ENCODE measurements at regions not wholly inside any gene's neighbourhood (a gene's known extent, or its start where the extent isn't known, plus 50 kb on each side); places are given as distances from the start of the nearest gene placed in this dataset.

- TF ChIP-seq ZNF112 (tag by site-specific recombination; IDR thresholded peaks at IDR 0.05) = no peak
- no peak for TF ChIP-seq ZNF138 (tag by site-specific recombination; IDR thresholded peaks at IDR 0.05; ENCODE audit: borderline replicate concordance)
- TF ChIP-seq ZNF488 (tag by site-specific recombination; IDR thresholded peaks at IDR 0.05) = no peak
These were observed 451.5 kb downstream of the NPIPA7 start (continued) for GRCh38 chr16:16830401-16830800.

- ChIA-PET POLR2A (no interaction called here), CTCF (no interaction called here)
- no peak for TF ChIP-seq PRDM6 (tag by site-specific recombination; IDR thresholded peaks at IDR 0.05)
- H3K4me1 ChIP-seq (ENCODE audit: control insufficient read depth, insufficient read depth, low read length) = no peaks in the 10 kb centered on the region
- H3K27ac ChIP-seq (ENCODE audit: extremely low read depth, low read depth, low read length) = no peak overlapping the region
- H3K4me3 ChIP-seq (ENCODE audit: low read depth, low read length) = no peak overlapping the region
- H3K9me3 ChIP-seq (ENCODE audit: control insufficient read depth, insufficient read depth, low read depth, low read length) = no peaks in the 10 kb centered on the region
- no peaks in the 10 kb centered on the region for H3K36me3 ChIP-seq (ENCODE audit: control insufficient read depth in 2 of 2, insufficient read depth in 1 of 2, low read length in 2 of 2)
These were observed 452.0 kb downstream of the NPIPA7 start for GRCh38 chr16:16830973-16831372.

DNA sequence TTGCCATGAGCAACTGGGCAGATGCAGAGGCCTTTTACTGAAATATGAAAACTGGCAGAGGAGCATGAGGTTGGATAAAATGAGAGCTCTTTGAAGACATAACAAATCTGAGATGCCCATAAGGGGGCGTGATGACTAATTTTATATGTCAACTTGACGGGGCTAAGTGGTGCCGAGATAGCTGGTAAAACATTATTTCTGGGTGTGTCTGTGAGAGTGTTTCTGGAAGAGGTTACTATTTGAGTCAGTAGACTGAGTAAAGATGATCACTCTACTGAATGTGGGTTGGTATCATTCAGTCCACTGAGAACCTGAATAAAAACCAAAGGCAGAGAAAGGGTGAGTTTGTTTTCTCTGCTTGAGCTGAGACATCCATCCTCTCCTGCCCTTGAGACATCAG lies 454.2 kb downstream of the NPIPA7 start:
- POLR2A ChIA-PET = no interaction called here
- no peaks in the 10 kb centered on the region for H3K9me3 ChIP-seq (ENCODE audit: control insufficient read depth, insufficient read depth, low read depth, low read length)
- no peak overlapping the region for H3K4me3 ChIP-seq (ENCODE audit: low read depth, low read length)
- no peaks in the 10 kb centered on the region for H3K4me1 ChIP-seq (ENCODE audit: control insufficient read depth, insufficient read depth, low read length)
- CTCF ChIA-PET = interaction anchor here (0.8 kb wide), 1 partner anchor 28 kb away, joined by 3 read pairs; no protein-coding TSS in a partner anchor
- TF ChIP-seq ZFHX2 (tag by site-specific recombination; conservative IDR thresholded peaks at IDR 0.05) = no peak
- TF ChIP-seq, protein P1, sequence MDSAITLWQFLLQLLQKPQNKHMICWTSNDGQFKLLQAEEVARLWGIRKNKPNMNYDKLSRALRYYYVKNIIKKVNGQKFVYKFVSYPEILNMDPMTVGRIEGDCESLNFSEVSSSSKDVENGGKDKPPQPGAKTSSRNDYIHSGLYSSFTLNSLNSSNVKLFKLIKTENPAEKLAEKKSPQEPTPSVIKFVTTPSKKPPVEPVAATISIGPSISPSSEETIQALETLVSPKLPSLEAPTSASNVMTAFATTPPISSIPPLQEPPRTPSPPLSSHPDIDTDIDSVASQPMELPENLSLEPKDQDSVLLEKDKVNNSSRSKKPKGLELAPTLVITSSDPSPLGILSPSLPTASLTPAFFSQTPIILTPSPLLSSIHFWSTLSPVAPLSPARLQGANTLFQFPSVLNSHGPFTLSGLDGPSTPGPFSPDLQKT (IDR thresholded peaks at IDR 0.05; ENCODE audit: borderline replicate concordance, low read depth, low read length) = no peak
- TF ChIP-seq ZNF530 (tag by site-specific recombination; IDR thresholded peaks at IDR 0.05; ENCODE audit: low read depth) = no peak
- TF ChIP-seq ZNF585B (tag by site-specific recombination; IDR thresholded peaks at IDR 0.05) = no peak
- TF ChIP-seq ZBTB21 (tag by site-specific recombination; IDR thresholded peaks at IDR 0.05) = no peak
- no peak for TF ChIP-seq ZNF146 (tag by site-specific recombination; IDR thresholded peaks at IDR 0.05)
- TF ChIP-seq ZNF792 (tag by site-specific recombination; IDR thresholded peaks at IDR 0.05) = no peak
- TF ChIP-seq, protein P2, sequence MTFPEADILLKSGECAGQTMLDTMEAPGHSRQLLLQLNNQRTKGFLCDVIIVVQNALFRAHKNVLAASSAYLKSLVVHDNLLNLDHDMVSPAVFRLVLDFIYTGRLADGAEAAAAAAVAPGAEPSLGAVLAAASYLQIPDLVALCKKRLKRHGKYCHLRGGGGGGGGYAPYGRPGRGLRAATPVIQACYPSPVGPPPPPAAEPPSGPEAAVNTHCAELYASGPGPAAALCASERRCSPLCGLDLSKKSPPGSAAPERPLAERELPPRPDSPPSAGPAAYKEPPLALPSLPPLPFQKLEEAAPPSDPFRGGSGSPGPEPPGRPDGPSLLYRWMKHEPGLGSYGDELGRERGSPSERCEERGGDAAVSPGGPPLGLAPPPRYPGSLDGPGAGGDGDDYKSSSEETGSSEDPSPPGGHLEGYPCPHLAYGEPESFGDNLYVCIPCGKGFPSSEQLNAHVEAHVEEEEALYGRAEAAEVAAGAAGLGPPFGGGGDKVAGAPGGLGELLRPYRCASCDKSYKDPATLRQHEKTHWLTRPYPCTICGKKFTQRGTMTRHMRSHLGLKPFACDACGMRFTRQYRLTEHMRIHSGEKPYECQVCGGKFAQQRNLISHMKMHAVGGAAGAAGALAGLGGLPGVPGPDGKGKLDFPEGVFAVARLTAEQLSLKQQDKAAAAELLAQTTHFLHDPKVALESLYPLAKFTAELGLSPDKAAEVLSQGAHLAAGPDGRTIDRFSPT (tag by site-specific recombination; IDR thresholded peaks at IDR 0.05) = no peak
- TF ChIP-seq, protein P3, sequence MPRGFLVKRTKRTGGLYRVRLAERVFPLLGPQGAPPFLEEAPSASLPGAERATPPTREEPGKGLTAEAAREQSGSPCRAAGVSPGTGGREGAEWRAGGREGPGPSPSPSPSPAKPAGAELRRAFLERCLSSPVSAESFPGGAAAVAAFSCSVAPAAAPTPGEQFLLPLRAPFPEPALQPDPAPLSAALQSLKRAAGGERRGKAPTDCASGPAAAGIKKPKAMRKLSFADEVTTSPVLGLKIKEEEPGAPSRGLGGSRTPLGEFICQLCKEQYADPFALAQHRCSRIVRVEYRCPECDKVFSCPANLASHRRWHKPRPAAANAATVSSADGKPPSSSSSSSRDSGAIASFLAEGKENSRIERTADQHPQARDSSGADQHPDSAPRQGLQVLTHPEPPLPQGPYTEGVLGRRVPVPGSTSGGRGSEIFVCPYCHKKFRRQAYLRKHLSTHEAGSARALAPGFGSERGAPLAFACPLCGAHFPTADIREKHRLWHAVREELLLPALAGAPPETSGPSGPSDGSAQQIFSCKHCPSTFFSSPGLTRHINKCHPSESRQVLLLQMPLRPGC (tag by site-specific recombination; IDR thresholded peaks at IDR 0.05) = no peak
- no peak overlapping the region for H3K27ac ChIP-seq (ENCODE audit: extremely low read depth, low read depth, low read length)
- H3K36me3 ChIP-seq (ENCODE audit: control insufficient read depth in 2 of 2, insufficient read depth in 1 of 2, low read length in 2 of 2) = no peaks in the 10 kb centered on the region

All from HEK293 (cell line).